HCT116 (cell line): ENCODE measurements at regions not wholly inside any gene's neighbourhood (a gene's known extent, or its start where the extent isn't known, plus 50 kb on each side); places are given as distances from the start of the nearest gene placed in this dataset.

Experiments used
- EGR1 ChIP-seq: IDR thresholded peaks from 2 replicates; pipeline ENCODE4 v1.6.1; 2012; ENCODE audit warnings: low read depth
- ELF1 ChIP-seq: IDR thresholded peaks from 2 replicates; pipeline ENCODE4 v1.6.1; 2012; ENCODE audit warnings: low read depth, borderline replicate concordance
- EZH2 ChIP-seq: fragments of 200-600 bp; sonication (generic); IDR thresholded peaks from 2 replicates; pipeline ENCODE4 v1.6.1; 2017; ENCODE audit warnings: antibody characterized with exemption, mixed run types
- FOSL1 ChIP-seq: IDR thresholded peaks from 2 replicates; pipeline ENCODE4 v1.6.1; 2012; ENCODE audit warnings: low read depth
- JUND ChIP-seq: IDR thresholded peaks from 2 replicates; pipeline ENCODE4 v1.6.1; 2012
- POLR2A ChIP-seq: IDR thresholded peaks from 2 replicates; pipeline ENCODE4 v1.7.0; 2011; ENCODE audit warnings: borderline replicate concordance; ENCODE audit not compliant: insufficient read depth, insufficient read length; ENCODE audit errors: extremely low read depth
- POLR2AphosphoS5 ChIP-seq: IDR thresholded peaks from 2 replicates; pipeline ENCODE4 v1.6.1; 2011; ENCODE audit warnings: mild to moderate bottlenecking, low read depth, low read length, moderate library complexity
- SIN3A ChIP-seq: IDR thresholded peaks from 2 replicates; pipeline ENCODE4 v1.6.1; 2012; ENCODE audit warnings: low read depth
- SRF ChIP-seq: IDR thresholded peaks from 2 replicates; pipeline ENCODE4 v1.6.1; 2012; ENCODE audit warnings: low read depth
- TCF7L2 ChIP-seq: IDR thresholded peaks from 2 replicates; pipeline ENCODE4 v1.7.0; 2011; ENCODE audit warnings: borderline replicate concordance, inconsistent platforms; ENCODE audit not compliant: insufficient read depth, insufficient read length; ENCODE audit errors: extremely low read depth
- YY1 ChIP-seq: IDR thresholded peaks from 2 replicates; pipeline ENCODE4 v1.6.1; 2011; ENCODE audit warnings: low read length, low read depth, moderate library complexity, mild to moderate bottlenecking; ENCODE audit not compliant: insufficient replicate concordance; ENCODE audit errors: extremely low read depth
- TF ChIP-seq, protein P1 (sequence below), 3 experiments: fragments of 200-600 bp in 1 of 3; sonication (generic) in 1 of 3; IDR thresholded peaks in 2 of 3; conservative IDR thresholded peaks in 1 of 3; 2 replicates each; pipeline ENCODE4 v1.5.1; 2012 to 2017; ENCODE audit warnings: low read depth in 2 of 3, low read length in 2 of 3, antibody characterized with exemption in 1 of 3, borderline replicate concordance in 1 of 3, control low read depth in 1 of 3, mild to moderate bottlenecking in 1 of 3, mixed read lengths in 1 of 3, mixed run types in 1 of 3, moderate library complexity in 1 of 3; ENCODE audit not compliant: insufficient read depth in 1 of 3
- TF ChIP-seq, protein P2 (sequence below): IDR thresholded peaks from 2 replicates; pipeline ENCODE4 v1.6.1; 2011; ENCODE audit warnings: mild to moderate bottlenecking, low read length, moderate library complexity; ENCODE audit not compliant: insufficient replicate concordance; ENCODE audit errors: extremely low read depth
- TF ChIP-seq, protein P3 (sequence below): IDR thresholded peaks from 2 replicates; pipeline ENCODE4 v1.6.1; 2012

DNA sequence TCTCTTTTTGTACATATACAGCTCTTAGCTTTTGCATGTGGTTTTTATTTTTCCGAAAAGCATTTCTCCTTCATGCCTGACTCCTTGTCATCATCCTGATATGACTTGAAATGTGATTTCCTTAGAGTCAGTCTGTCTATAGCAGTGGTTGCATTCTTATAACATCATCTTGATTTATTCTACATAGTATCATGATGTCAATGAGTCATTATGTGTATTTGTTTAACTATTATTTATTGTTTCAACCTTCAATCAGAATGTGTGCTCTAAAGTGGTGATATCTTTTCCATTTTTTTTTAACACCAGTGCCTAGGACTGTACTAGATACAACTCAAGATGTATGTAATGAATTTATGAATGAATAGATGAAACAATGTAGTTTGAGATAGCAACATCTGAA is 354.9 kb upstream of the CDH8 start:
- TF ChIP-seq, protein P1, sequence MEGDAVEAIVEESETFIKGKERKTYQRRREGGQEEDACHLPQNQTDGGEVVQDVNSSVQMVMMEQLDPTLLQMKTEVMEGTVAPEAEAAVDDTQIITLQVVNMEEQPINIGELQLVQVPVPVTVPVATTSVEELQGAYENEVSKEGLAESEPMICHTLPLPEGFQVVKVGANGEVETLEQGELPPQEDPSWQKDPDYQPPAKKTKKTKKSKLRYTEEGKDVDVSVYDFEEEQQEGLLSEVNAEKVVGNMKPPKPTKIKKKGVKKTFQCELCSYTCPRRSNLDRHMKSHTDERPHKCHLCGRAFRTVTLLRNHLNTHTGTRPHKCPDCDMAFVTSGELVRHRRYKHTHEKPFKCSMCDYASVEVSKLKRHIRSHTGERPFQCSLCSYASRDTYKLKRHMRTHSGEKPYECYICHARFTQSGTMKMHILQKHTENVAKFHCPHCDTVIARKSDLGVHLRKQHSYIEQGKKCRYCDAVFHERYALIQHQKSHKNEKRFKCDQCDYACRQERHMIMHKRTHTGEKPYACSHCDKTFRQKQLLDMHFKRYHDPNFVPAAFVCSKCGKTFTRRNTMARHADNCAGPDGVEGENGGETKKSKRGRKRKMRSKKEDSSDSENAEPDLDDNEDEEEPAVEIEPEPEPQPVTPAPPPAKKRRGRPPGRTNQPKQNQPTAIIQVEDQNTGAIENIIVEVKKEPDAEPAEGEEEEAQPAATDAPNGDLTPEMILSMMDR (IDR thresholded peaks at IDR 0.05 in 2 of 3, conservative IDR thresholded peaks at IDR 0.05 in 1 of 3; ENCODE audit: borderline replicate concordance in 1 of 3, insufficient read depth in 1 of 3, low read depth in 2 of 3, low read length in 2 of 3), result no peak
- TF ChIP-seq POLR2AphosphoS5 (no peak), EZH2 (no peak), JUND (no peak), POLR2A (no peak), SIN3A (no peak), ELF1 (no peak), YY1 (no peak), EGR1 (no peak), SRF (no peak), FOSL1 (no peak), TCF7L2 (no peak)
- TF ChIP-seq, protein P2, sequence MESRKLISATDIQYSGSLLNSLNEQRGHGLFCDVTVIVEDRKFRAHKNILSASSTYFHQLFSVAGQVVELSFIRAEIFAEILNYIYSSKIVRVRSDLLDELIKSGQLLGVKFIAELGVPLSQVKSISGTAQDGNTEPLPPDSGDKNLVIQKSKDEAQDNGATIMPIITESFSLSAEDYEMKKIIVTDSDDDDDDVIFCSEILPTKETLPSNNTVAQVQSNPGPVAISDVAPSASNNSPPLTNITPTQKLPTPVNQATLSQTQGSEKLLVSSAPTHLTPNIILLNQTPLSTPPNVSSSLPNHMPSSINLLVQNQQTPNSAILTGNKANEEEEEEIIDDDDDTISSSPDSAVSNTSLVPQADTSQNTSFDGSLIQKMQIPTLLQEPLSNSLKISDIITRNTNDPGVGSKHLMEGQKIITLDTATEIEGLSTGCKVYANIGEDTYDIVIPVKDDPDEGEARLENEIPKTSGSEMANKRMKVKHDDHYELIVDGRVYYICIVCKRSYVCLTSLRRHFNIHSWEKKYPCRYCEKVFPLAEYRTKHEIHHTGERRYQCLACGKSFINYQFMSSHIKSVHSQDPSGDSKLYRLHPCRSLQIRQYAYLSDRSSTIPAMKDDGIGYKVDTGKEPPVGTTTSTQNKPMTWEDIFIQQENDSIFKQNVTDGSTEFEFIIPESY, result no peak
- TF ChIP-seq, protein P3, sequence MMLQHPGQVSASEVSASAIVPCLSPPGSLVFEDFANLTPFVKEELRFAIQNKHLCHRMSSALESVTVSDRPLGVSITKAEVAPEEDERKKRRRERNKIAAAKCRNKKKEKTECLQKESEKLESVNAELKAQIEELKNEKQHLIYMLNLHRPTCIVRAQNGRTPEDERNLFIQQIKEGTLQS, result no peak
